WTC11 (cell line): ENCODE measurements at regions not wholly inside any gene's neighbourhood (a gene's known extent, or its start where the extent isn't known, plus 50 kb on each side); places are given as distances from the start of the nearest gene placed in this dataset.

Experiments used
- ATAC-seq: fragments of 200-7000 bp; cut with Tn5 transposase; 2 replicates; pipeline ENCODE4 v1.10.0; 2021; ENCODE audit warnings: mild to moderate bottlenecking, moderate library complexity
- CTCF ChIA-PET: fragments of 300-600 bp; sonication (Branson Sonifier 250); formaldehyde crosslinking; loops from one replicate; lab custom pipeline; 2021; ENCODE audit warnings: antibody characterized with exemption; lab: Charles Lee
- POLR2A ChIA-PET: fragments of 350-600 bp; sonication (Branson Sonifier 250); formaldehyde crosslinking; loops from one replicate; lab custom pipeline; 2021; ENCODE audit warnings: antibody characterized with exemption; lab: Charles Lee
- DNase-seq: peaks from one replicate; pipeline ENCODE4 v3.0.0; 2021; ENCODE audit warnings: low spot score
- H3K27ac Mint-ChIP-seq: 2 replicates; pipeline ENCODE4 v1.8.0; 2021; ENCODE audit warnings: mixed read lengths
- H3K27me3 Mint-ChIP-seq: 2 replicates; pipeline ENCODE4 v1.8.0; 2021; ENCODE audit warnings: low read depth, mild to moderate bottlenecking, moderate library complexity, mixed read lengths
- H3K36me3 Mint-ChIP-seq: 2 replicates; pipeline ENCODE4 v1.8.0; 2021; ENCODE audit warnings: mixed read lengths
- H3K4me1 Mint-ChIP-seq: 2 replicates; pipeline ENCODE4 v1.8.0; 2022; ENCODE audit warnings: mixed read lengths
- H3K4me3 Mint-ChIP-seq: 2 replicates; pipeline ENCODE4 v1.8.0; 2021; ENCODE audit warnings: mild to moderate bottlenecking, moderate library complexity, mixed read lengths
- H3K9me3 Mint-ChIP-seq: 2 replicates; pipeline ENCODE4 v1.8.0; 2021; ENCODE audit warnings: mixed read lengths
- AR ChIP-seq: fragments of 250-450 bp; sonication (Bioruptor Pico); IDR thresholded peaks from 2 replicates; pipeline ENCODE4 v1.9.0; 2021; ENCODE audit warnings: mild to moderate bottlenecking
- ATF2 ChIP-seq: sonication (generic); formaldehyde crosslinking; IDR thresholded peaks from 2 replicates; pipeline ENCODE4 v1.8.1; 2022; ENCODE audit warnings: low read depth, missing genetic modification reagents, borderline replicate concordance
- CBFB ChIP-seq: sonication (generic); formaldehyde crosslinking; IDR thresholded peaks from 2 replicates; pipeline ENCODE4 v1.8.1; 2022; ENCODE audit warnings: mild to moderate bottlenecking, low read depth, missing genetic modification reagents
- E2F4 ChIP-seq: sonication (generic); formaldehyde crosslinking; IDR thresholded peaks from 2 replicates; pipeline ENCODE4 v1.8.1; 2022; ENCODE audit warnings: low read depth, mild to moderate bottlenecking, moderate library complexity, missing genetic modification reagents, borderline replicate concordance
- ESRRA ChIP-seq: sonication (generic); formaldehyde crosslinking; IDR thresholded peaks from 2 replicates; pipeline ENCODE4 v1.8.1; 2022; ENCODE audit warnings: mild to moderate bottlenecking, missing genetic modification reagents, borderline replicate concordance
- FOXJ3 ChIP-seq: sonication (generic); formaldehyde crosslinking; IDR thresholded peaks from 2 replicates; pipeline ENCODE4 v1.9.0; 2021; ENCODE audit warnings: missing genetic modification reagents, mild to moderate bottlenecking, borderline replicate concordance
- GTF2I ChIP-seq: fragments of 250-450 bp; sonication (Bioruptor Pico); conservative IDR thresholded peaks from 2 replicates; pipeline ENCODE4 v1.4.0; 2021; ENCODE audit warnings: mild to moderate bottlenecking
- IRF2 ChIP-seq: sonication (generic); formaldehyde crosslinking; IDR thresholded peaks from 2 replicates; pipeline ENCODE4 v1.8.0; 2022; ENCODE audit warnings: low read depth, missing genetic modification reagents, borderline replicate concordance
- KAT7 ChIP-seq: sonication (generic); formaldehyde crosslinking; IDR thresholded peaks from 2 replicates; pipeline ENCODE4 v1.8.1; 2023; ENCODE audit warnings: missing genetic modification reagents, mild to moderate bottlenecking, borderline replicate concordance
- MAX ChIP-seq: sonication (generic); formaldehyde crosslinking; IDR thresholded peaks from 2 replicates; pipeline ENCODE4 v1.8.0; 2022; ENCODE audit warnings: mild to moderate bottlenecking, missing genetic modification reagents
- MYBL2 ChIP-seq: sonication (generic); formaldehyde crosslinking; IDR thresholded peaks from 2 replicates; pipeline ENCODE4 v1.8.1; 2023; ENCODE audit warnings: mild to moderate bottlenecking, moderate library complexity, missing genetic modification reagents
- NFATC4 ChIP-seq: fragments of 250-450 bp; sonication (Bioruptor Pico); IDR thresholded peaks from 2 replicates; pipeline ENCODE4 v1.9.0; 2021; ENCODE audit warnings: mild to moderate bottlenecking
- OVOL2 ChIP-seq: fragments of 250-450 bp; sonication (Bioruptor Pico); IDR thresholded peaks from 2 replicates; pipeline ENCODE4 v1.9.0; 2021; ENCODE audit warnings: mild to moderate bottlenecking, borderline replicate concordance
- SP1 ChIP-seq: sonication (generic); formaldehyde crosslinking; conservative IDR thresholded peaks from 2 replicates; pipeline ENCODE4 v1.8.1; 2022; ENCODE audit warnings: missing genetic modification reagents
- ZNF138 ChIP-seq: sonication (generic); formaldehyde crosslinking; conservative IDR thresholded peaks from 2 replicates; pipeline ENCODE4 v1.8.1; 2022; ENCODE audit warnings: mild to moderate bottlenecking, moderate library complexity, missing genetic modification reagents
- ZNF219 ChIP-seq: sonication (generic); formaldehyde crosslinking; IDR thresholded peaks from 2 replicates; pipeline ENCODE4 v1.8.0; 2023; ENCODE audit warnings: missing genetic modification reagents, mild to moderate bottlenecking, borderline replicate concordance
- ZNF416 ChIP-seq: fragments of 250-450 bp; sonication (Bioruptor Pico); IDR thresholded peaks from 2 replicates; pipeline ENCODE4 v1.9.0; 2021; ENCODE audit warnings: mild to moderate bottlenecking, inconsistent platforms
- TF ChIP-seq, protein P1 (sequence below): sonication (generic); formaldehyde crosslinking; IDR thresholded peaks from 2 replicates; pipeline ENCODE4 v1.8.1; 2022; ENCODE audit warnings: mild to moderate bottlenecking, missing genetic modification reagents, moderate library complexity, borderline replicate concordance
- TF ChIP-seq, protein P2 (sequence below): fragments of 250-450 bp; sonication (Bioruptor Pico); IDR thresholded peaks from 2 replicates; pipeline ENCODE4 v1.9.0; 2021; ENCODE audit warnings: moderate library complexity, mild to moderate bottlenecking, inconsistent platforms, borderline replicate concordance
- TF ChIP-seq, protein P3 (sequence below): fragments of 250-450 bp; sonication (Bioruptor Pico); IDR thresholded peaks from 2 replicates; pipeline ENCODE4 v1.9.0; 2021; ENCODE audit warnings: mild to moderate bottlenecking

DNA sequence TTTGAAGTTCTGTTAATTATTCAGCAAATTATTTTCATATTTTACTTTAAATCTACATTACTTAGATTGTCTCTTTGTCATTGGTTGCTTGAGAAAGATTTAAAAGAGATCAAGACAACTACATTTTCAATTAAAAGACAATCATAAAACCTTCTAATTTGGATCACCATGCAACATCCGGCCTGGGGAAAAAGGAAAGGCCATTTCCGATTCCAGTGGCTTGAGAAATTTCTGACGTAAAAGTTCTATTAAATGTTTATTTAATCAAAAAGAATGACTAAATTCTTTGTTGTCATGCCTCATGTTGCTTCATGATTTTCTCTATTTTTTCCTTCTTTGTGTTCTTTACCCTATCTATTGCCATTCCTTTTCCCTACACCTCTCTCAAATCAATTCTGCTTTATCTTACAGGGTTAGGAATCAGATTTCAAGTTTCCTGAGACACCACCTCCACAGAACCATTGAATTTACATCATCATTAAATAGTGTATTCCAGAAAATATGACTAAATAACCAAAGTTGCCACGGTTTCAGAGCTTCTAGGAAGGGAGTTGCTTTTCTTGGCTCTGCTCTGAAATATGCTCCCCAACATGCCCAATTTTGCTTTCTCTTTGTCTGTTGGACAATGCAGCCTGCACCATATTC is 124.6 kb upstream of the ACSL4 start:
- ChIA-PET POLR2A (no interaction called here), CTCF (interaction anchor here (0.6 to 3.8 kb wide), 23 partner anchors 9 to 555 kb away, joined by 3 to 58 read pairs (median 4); partner anchors contain the start of genes ACSL4 and KCNE5)
- H3K4me3 Mint-ChIP-seq: no peak overlapping the region
- no peak for DNase-seq
- peaks cover 12% of the 10 kb centered on the region for H3K9me3 Mint-ChIP-seq
- no peak for TF ChIP-seq SP1 (CRISPR knock-in tag)
- TF ChIP-seq OVOL2 (CRISPR knock-in tag): no peak
- TF ChIP-seq, protein P1, sequence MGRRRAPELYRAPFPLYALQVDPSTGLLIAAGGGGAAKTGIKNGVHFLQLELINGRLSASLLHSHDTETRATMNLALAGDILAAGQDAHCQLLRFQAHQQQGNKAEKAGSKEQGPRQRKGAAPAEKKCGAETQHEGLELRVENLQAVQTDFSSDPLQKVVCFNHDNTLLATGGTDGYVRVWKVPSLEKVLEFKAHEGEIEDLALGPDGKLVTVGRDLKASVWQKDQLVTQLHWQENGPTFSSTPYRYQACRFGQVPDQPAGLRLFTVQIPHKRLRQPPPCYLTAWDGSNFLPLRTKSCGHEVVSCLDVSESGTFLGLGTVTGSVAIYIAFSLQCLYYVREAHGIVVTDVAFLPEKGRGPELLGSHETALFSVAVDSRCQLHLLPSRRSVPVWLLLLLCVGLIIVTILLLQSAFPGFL: no peak
- no peak for TF ChIP-seq ESRRA (CRISPR knock-in tag)
- TF ChIP-seq ZNF138 (CRISPR knock-in tag): no peak
- no peak for TF ChIP-seq KAT7 (CRISPR knock-in tag)
- no peak for TF ChIP-seq MYBL2 (CRISPR knock-in tag)
- peaks cover 13% of the 10 kb centered on the region for H3K36me3 Mint-ChIP-seq
- H3K27me3 Mint-ChIP-seq: no peaks in the 10 kb centered on the region
- no peak overlapping the region for H3K27ac Mint-ChIP-seq
- ATAC-seq: no peak
- peaks cover 22% of the 10 kb centered on the region for H3K4me1 Mint-ChIP-seq

- TF ChIP-seq ZNF416 (CRISPR knock-in tag): no peak
- no peak for TF ChIP-seq ZNF219
- TF ChIP-seq, protein P1: no peak
- TF ChIP-seq GTF2I (CRISPR knock-in tag): no peak
- TF ChIP-seq FOXJ3: no peak
- TF ChIP-seq MAX (CRISPR knock-in tag): no peak
- TF ChIP-seq ATF2: no peak
- TF ChIP-seq, protein P2, sequence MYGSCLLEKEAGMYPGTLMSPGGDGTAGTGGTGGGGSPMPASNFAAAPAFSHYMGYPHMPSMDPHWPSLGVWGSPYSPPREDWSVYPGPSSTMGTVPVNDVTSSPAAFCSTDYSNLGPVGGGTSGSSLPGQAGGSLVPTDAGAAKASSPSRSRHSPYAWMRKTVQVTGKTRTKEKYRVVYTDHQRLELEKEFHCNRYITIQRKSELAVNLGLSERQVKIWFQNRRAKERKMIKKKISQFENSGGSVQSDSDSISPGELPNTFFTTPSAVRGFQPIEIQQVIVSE (CRISPR knock-in tag): no peak
- TF ChIP-seq AR: no peak
- no peak for TF ChIP-seq CBFB (CRISPR knock-in tag)
- TF ChIP-seq IRF2: no peak
- TF ChIP-seq OVOL2 (CRISPR knock-in tag): no peak
- no peak for TF ChIP-seq NFATC4 (CRISPR knock-in tag)
- TF ChIP-seq E2F4: no peak
- TF ChIP-seq, protein P3, sequence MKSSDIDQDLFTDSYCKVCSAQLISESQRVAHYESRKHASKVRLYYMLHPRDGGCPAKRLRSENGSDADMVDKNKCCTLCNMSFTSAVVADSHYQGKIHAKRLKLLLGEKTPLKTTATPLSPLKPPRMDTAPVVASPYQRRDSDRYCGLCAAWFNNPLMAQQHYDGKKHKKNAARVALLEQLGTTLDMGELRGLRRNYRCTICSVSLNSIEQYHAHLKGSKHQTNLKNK (CRISPR knock-in tag): no peak
- CTCF ChIA-PET: interaction anchor here (3.8 kb wide), 1 partner anchor 146 kb away, joined by 58 read pairs; no protein-coding TSS in a partner anchor
- H3K4me1 Mint-ChIP-seq: peaks cover 23% of the 10 kb centered on the region
Observed at GRCh38 chrX:109858602-109859341, 125.7 kb upstream of the ACSL4 start.

More at GRCh38 chrX:109858602-109859341, 125.7 kb upstream of the ACSL4 start:
- Mint-ChIP-seq H3K9me3 (peaks cover 8% of the 10 kb centered on the region), H3K36me3 (peaks cover 9% of the 10 kb centered on the region), H3K27me3 (no peaks in the 10 kb centered on the region), H3K4me3 (no peak overlapping the region), H3K27ac (no peak overlapping the region)
- no peak for ATAC-seq
- POLR2A ChIA-PET: no interaction called here
- no peak for DNase-seq
